NCI-H146 treated with DMSO at 0.1 percent for 48 hours (cell line): ENCODE measurements at regions not wholly inside any gene's neighbourhood (a gene's known extent, or its start where the extent isn't known, plus 50 kb on each side); places are given as distances from the start of the nearest gene placed in this dataset.
A peak's percentile ranks its signal among the peaks of the same experiment; 100 is the strongest.
"Not testable (repeated sequence)": the region's sequence is repeated elsewhere in the genome, so short reads cannot be mapped to it uniquely, and the experiment has no call there.

Source experiments
- DNase-seq: peaks from one replicate; lab custom pipeline; 2025; ENCODE audit not compliant: unreplicated experiment; lab: John Stamatoyannopoulos, UW

GRCh38 chr2:216942465-216942864, 82.6 kb upstream of the TNP1 start:
- DNase-seq = no peak

- no peak for DNase-seq
These were observed 82.2 kb upstream of the TNP1 start for GRCh38 chr2:216942016-216942415.

- DNase-seq = peak; percentile 33
These were observed 77.1 kb upstream of the TNP1 start for GRCh38 chr2:216936954-216937357.

GRCh38 chr2:216934623-216935022, 74.8 kb upstream of the TNP1 start:
- DNase-seq = no peak

GRCh38 chr2:216934151-216934550, 74.3 kb upstream of the TNP1 start:
- no peak for DNase-seq

GRCh38 chr2:216932863-216933548, 73.1 kb upstream of the TNP1 start:
- DNase-seq = no peak

GRCh38 chr2:216932113-216932862, 72.4 kb upstream of the TNP1 start:
- no peak for DNase-seq

GRCh38 chr2:216930716-216931115, 70.9 kb upstream of the TNP1 start:
- no peak for DNase-seq

GRCh38 chr2:216929338-216929737, 69.5 kb upstream of the TNP1 start:
- DNase-seq = not testable (repeated sequence)

- peak; percentile 32 for DNase-seq
These were observed 67.3 kb upstream of the TNP1 start for GRCh38 chr2:216927163-216927562.

- no peak for DNase-seq
These were observed 65.9 kb upstream of the TNP1 start for GRCh38 chr2:216925636-216926366.

- DNase-seq = no peak
These were observed 65.1 kb upstream of the TNP1 start for GRCh38 chr2:216925006-216925405.

- no peak for DNase-seq
These were observed 63.8 kb upstream of the TNP1 start for GRCh38 chr2:216923706-216924105.

- DNase-seq = no peak
These were observed 62.4 kb upstream of the TNP1 start for GRCh38 chr2:216922175-216922780.

GRCh38 chr2:216920937-216921456, 61.1 kb upstream of the TNP1 start:
- no peak for DNase-seq

GRCh38 chr2:216920143-216920876, 60.4 kb upstream of the TNP1 start:
- DNase-seq = no peak

GRCh38 chr2:216918088-216918680, 58.3 kb upstream of the TNP1 start:
- no peak for DNase-seq

- DNase-seq = no peak
These were observed 57.2 kb upstream of the TNP1 start for GRCh38 chr2:216916956-216917650.

- no peak for DNase-seq
These were observed 55.8 kb upstream of the TNP1 start for GRCh38 chr2:216915557-216916150.
